HPDE6-E6E7 (cell line): ENCODE measurements at regions not wholly inside any gene's neighbourhood (a gene's known extent, or its start where the extent isn't known, plus 50 kb on each side); places are given as distances from the start of the nearest gene placed in this dataset.
"Not testable (repeated sequence)": the region's sequence is repeated elsewhere in the genome, so short reads cannot be mapped to it uniquely, and the experiment has no call there.

Experiments used
- DNase-seq: peaks from one replicate; pipeline ENCODE4 v3.0.0; 2011; ENCODE audit warnings: missing footprints; ENCODE audit errors: extremely low spot score

GRCh38 chr15:23924686-23925085, 237.6 kb upstream of the NDN start:
- no peak for DNase-seq

DNA sequence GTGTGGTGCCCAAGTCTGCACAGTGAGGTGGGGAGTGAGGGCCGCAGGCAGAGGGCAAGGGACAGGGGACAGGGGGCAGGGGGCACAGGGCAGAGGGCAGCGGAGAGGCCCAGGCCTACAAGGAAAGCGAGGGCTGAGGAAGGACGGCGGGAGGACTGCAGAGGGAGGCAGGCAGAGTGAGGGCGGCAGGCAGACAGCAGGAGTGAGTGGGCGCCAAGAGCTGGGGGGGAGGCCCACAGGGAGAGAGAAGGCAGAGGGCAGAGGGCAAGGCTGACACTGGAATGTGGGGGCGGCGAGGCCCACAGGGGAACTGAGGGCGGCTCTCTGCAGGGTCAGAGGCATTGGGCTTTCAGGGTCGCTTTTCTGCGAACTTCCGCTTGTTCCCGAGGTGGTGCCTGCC, 267.8 kb upstream of the NDN start:
- no peak for DNase-seq

DNA sequence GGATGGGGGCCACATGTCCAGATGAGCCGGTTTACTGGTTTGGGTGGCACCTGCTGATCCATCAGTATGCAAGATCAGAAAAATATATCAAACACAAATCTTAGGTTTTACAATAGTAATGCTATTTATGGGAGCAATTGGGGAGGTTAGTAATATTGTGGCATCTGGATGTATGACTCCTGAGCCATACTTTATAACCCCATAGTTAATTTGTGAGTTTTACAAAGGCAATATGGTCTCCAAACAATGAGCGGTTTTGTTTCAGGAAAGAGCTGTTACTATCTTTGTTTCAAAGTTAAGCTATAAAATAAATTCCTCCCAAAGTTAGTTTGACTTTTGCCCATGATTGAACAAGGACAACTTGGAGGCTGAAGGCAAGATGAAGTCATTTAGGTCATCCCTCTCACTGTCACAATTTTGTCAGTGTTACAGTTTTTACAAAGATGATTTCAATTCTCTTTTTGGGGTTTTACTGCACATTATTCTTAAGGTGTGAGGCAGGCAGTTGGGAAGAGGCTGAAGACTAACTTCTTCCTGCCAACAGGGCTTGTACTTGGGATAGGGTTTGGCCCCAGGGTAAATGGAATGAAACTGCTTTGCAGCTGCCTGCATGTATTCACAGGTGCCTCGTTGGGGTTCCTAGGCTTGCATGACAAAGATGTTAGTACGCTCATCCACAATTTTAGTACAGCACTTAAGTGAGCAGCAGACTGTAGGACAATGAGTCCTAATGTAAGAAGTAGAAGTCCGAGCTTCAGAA, 296.6 kb upstream of the NDN start:
- DNase-seq, result no peak

GRCh38 chr15:23994273-23994672, 307.2 kb upstream of the NDN start:
- no peak for DNase-seq

- no peak for DNase-seq
These were observed 311.0 kb upstream of the NDN start for GRCh38 chr15:23998056-23998455.

DNA sequence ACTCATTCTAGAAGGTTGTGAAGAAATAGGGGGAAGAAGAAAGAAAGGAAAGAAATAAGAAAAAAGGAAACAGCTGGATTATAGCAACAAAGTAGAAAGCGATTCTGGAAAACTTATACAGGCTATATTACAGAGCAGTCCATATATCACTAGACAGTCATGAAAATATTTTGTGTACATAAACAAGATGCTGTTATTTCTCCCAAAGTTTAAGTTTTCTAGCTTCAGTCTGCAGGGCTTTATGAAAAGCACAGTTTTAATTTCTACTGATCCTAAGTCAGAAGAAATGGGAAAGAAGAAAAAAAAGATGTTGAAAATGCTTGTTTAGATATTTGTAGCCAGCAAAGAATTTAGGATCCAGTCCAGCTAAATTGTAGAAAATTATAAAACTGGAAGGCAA, 321.4 kb upstream of the NDN start:
- no peak for DNase-seq

GRCh38 chr15:24017470-24017869, 330.4 kb upstream of the NDN start:
- no peak for DNase-seq

- DNase-seq, result no peak
These were observed 352.6 kb upstream of the NDN start for GRCh38 chr15:24039683-24040082.

DNA sequence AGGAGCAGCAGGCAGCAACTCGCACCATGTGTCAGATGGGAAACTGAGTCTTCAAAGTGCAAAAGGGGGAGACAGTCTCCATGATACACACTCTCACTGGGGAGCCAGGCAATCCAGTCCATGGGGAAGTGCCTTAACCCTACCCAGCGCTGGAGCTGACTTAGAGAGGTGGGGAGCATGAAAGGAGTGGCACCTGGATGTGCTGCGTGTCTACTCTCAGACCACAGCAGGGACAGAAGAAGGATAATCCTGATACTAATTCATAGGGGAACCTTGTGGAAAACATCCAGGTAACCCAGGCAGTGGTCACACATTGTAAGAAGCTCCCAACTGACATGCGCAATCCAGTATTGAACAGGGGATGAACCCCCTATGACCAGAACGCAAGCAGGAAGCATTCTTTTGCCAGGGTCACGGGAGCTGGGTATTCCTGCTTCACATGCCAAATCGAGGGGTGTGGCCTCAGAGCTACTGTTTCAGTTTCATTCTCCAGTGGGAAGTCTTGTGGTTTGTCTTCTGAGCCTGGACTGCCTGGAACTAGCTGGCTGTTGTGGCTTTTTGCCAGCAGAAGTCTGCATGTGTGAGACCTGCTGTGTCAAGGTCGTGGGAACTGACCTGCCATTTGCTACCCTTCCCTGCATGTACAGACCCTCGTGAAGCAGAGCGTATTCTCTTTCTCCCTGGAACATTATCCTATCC, 367.6 kb upstream of the NDN start:
- DNase-seq, result peak; percentile 11

GRCh38 chr15:24067733-24068501, 380.8 kb upstream of the NDN start:
- DNase-seq, result no peak

DNA sequence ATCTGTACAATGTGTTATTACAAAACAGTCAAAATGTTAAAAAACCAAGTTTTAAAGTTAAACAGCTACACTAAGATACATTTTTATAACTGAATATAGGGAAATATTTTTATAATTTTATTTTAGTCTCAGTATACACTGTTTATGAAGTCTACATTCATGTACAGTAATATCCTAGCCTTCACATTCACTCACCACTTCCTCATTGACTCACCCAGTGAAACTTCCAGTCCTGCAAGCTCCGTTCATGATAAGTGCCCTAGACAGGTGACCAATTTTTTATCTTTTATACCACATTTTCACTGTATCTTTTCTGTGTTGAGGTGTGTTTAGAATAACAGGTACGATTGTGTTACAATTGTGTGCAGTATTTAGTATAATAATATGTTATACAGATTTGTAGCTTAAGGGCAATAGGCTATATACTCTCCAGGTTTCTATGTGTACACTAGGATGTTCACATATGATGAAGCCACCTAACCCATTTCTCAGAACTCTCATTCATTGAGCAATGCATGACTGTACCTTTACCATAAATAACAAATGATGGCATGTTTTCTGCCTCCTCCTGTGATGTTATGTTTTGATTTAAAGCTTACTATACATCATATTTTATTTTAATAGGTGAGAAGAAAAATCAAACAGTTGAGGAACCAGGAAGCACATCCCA, 388.4 kb upstream of the NDN start:
- no peak for DNase-seq

GRCh38 chr15:24076090-24076784, 389.1 kb upstream of the NDN start:
- DNase-seq, result no peak

DNA sequence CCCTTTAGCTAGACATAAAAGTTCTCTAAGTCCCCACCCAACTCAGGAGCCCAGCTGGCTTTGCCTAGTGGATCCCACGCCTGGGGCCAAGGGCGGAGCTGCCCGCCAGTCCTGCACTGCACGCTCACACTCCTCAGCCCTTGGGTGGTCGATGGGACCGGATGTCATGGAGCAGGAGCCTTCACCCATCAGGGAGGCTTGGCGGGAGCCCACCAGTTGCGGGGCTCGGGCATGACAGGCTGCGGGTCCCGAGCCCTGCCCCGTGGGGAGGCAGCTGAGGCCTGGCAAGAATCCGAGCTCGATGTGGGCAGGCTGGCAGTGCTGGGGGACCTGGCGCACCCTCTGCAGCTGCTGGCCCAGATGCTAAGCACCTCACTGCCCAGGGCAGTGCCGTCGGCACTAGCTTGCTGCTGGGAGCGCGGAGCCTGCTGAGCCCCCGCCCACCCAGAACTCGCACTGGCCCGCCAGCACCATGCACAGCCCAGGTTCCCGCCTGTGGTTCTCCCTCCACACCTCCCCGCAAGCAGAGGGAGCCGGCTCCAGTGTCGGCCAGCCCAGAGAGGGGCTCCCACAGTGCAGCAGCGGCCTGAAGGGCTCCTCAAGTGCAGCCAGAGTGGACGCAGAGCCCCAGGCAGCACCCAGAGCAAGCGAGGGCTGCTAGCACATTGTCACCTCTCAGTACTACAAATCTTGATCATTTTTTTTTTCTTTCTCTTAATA, 391.4 kb upstream of the NDN start:
- DNase-seq, result no peak

- not testable (repeated sequence) for DNase-seq
These were observed 401.8 kb upstream of the NDN start for GRCh38 chr15:24088941-24089340.

DNA sequence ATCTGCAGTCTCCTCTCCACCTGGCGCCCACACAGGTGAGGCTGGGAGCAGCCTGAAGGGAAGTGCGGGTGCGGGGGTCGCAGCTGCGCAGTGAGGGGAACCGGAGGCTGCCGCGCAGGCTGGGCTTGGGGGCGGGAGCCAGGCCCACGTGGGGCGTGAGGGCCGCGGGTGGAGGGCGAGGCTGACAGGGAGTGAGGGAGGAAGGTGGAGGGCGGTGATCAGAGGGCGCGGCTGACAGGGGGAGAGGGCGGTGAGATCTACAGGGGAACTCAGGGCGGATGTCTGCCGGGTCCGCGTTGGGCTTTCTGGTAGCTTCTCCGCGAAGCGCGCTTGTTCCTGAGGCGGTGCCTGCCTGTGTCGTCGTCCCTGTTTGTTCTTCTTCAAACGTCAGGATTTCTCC, 414.4 kb upstream of the NDN start:
- not testable (repeated sequence) for DNase-seq

GRCh38 chr15:24107524-24107923, 420.4 kb upstream of the NDN start:
- not testable (repeated sequence) for DNase-seq

DNA sequence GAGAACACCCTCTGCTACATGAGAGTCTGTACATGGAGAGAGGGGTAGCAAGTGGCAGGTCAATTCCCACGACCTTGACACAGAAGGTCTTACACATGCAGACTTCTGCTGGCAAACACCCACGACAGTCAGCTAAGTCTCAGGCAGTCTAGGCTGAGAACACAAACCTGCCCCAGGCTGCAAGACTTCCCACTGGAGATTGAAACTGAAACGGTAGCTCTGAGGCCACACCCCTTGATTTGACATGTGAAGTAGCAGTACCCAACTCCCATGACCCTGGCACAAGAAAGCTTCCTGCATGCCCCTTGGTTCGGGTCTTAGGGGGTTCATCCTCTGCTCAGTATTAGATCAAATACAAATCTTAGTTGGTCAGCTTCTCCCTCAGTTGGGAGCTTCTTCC, 420.8 kb upstream of the NDN start:
- DNase-seq, result not testable (repeated sequence)

GRCh38 chr15:24108349-24108748, 421.2 kb upstream of the NDN start:
- DNase-seq, result not testable (repeated sequence)

GRCh38 chr15:24139622-24140021, 452.5 kb upstream of the NDN start:
- not testable (repeated sequence) for DNase-seq

GRCh38 chr15:24145070-24145469, 458.0 kb upstream of the NDN start:
- DNase-seq, result not testable (repeated sequence)

GRCh38 chr15:24146251-24146650, 459.1 kb upstream of the NDN start:
- DNase-seq, result no peak
